Epithelial cell of prostate (primary cell): ENCODE measurements at regions not wholly inside any gene's neighbourhood (a gene's known extent, or its start where the extent isn't known, plus 50 kb on each side); places are given as distances from the start of the nearest gene placed in this dataset.
"Not testable (repeated sequence)": the region's sequence is repeated elsewhere in the genome, so short reads cannot be mapped to it uniquely, and the experiment has no call there.

ENCODE experiments used
- DNase-seq: peaks from one replicate; pipeline ENCODE4 v3.0.0-alpha.2; 2011; ENCODE audit warnings: low read depth, low spot score
- H3K27ac ChIP-seq: fragments of 450-650 bp; 2 replicates; pipeline ENCODE4 v1.5.1; 2017; ENCODE audit warnings: mild to moderate bottlenecking

- H3K27ac ChIP-seq: no peak overlapping the region
- no peak for DNase-seq
These were observed 169.0 kb upstream of the NREP start for GRCh38 chr5:111926026-111926425.

- no peak for DNase-seq
- H3K27ac ChIP-seq: no peak overlapping the region
These were observed 165.3 kb upstream of the NREP start for GRCh38 chr5:111922344-111922743.

- not testable (repeated sequence) for DNase-seq, H3K27ac ChIP-seq
These were observed 164.7 kb upstream of the NREP start for GRCh38 chr5:111921691-111922090.

- H3K27ac ChIP-seq: peak overlapping the region; percentile 36
- DNase-seq: no peak
These were observed 158.1 kb upstream of the NREP start for GRCh38 chr5:111914966-111915636.

GRCh38 chr5:111902436-111902835 lies 145.4 kb upstream of the NREP start:
- no peak for DNase-seq
- H3K27ac ChIP-seq: no peak overlapping the region

- no peak for DNase-seq
- no peak overlapping the region for H3K27ac ChIP-seq
These were observed 144.3 kb upstream of the NREP start for GRCh38 chr5:111901296-111901695.

- no peak overlapping the region for H3K27ac ChIP-seq
These were observed 136.0 kb upstream of the NREP start for GRCh38 chr5:111892949-111893348.

GRCh38 chr5:111887706-111888105 lies 130.7 kb upstream of the NREP start:
- no peak overlapping the region for H3K27ac ChIP-seq
- DNase-seq: no peak

More at GRCh38 chr5:111892949-111893348, 136.0 kb upstream of the NREP start:
- DNase-seq: no peak

- H3K27ac ChIP-seq: peak overlapping the region; percentile 47
- no peak for DNase-seq
These were observed 112.7 kb upstream of the NREP start for GRCh38 chr5:111869681-111870080.

- DNase-seq: no peak
- H3K27ac ChIP-seq: no peak overlapping the region
These were observed 108.4 kb upstream of the NREP start for GRCh38 chr5:111865356-111865755.

- H3K27ac ChIP-seq: no peak overlapping the region
- DNase-seq: no peak
These were observed 106.8 kb upstream of the NREP start for GRCh38 chr5:111863801-111864200.

GRCh38 chr5:111859533-111860270 lies 102.7 kb upstream of the NREP start:
- H3K27ac ChIP-seq: no peak overlapping the region
- DNase-seq: no peak

GRCh38 chr5:111859031-111859430 lies 102.0 kb upstream of the NREP start:
- no peak for DNase-seq
- no peak overlapping the region for H3K27ac ChIP-seq

GRCh38 chr5:111857623-111858022 lies 100.6 kb upstream of the NREP start:
- no peak for DNase-seq
- H3K27ac ChIP-seq: no peak overlapping the region

GRCh38 chr5:111856876-111857466 lies 100.0 kb upstream of the NREP start:
- H3K27ac ChIP-seq: no peak overlapping the region
- no peak for DNase-seq

GRCh38 chr5:111855356-111855755 lies 98.4 kb upstream of the NREP start:
- DNase-seq: no peak
- H3K27ac ChIP-seq: no peak overlapping the region

GRCh38 chr5:111854186-111854585 lies 97.2 kb upstream of the NREP start:
- no peak for DNase-seq
- H3K27ac ChIP-seq: no peak overlapping the region

GRCh38 chr5:111853748-111854147 lies 96.8 kb upstream of the NREP start:
- DNase-seq: no peak
- H3K27ac ChIP-seq: no peak overlapping the region

GRCh38 chr5:111851631-111852548 lies 94.9 kb upstream of the NREP start:
- DNase-seq: no peak
- H3K27ac ChIP-seq: no peak overlapping the region

GRCh38 chr5:111848476-111848875 lies 91.5 kb upstream of the NREP start:
- H3K27ac ChIP-seq: no peak overlapping the region
- no peak for DNase-seq
